Endothelial cell of umbilical vein (primary cell): ENCODE measurements at regions not wholly inside any gene's neighbourhood (a gene's known extent, or its start where the extent isn't known, plus 50 kb on each side); places are given as distances from the start of the nearest gene placed in this dataset.

Source experiments
- BruUV-seq: library from RNA; stranded (reverse); fragments of 400-500 nt; replicated peaks from 2 replicates; lab custom pipeline; 2021; lab: Mats Ljungman, UMichigan
- CTCF ChIA-PET: fragments of 300-600, 350-600 bp; sonication (Branson Sonifier 250); formaldehyde crosslinking; loops from one replicate; lab custom pipeline; 2021; ENCODE audit warnings: antibody characterized with exemption, inconsistent platforms; lab: Charles Lee
- POLR2A ChIA-PET: fragments of 300-600, 350-600 bp; sonication (Branson Sonifier 250); formaldehyde crosslinking; loops from one replicate; lab custom pipeline; 2021; ENCODE audit warnings: antibody characterized with exemption, inconsistent platforms; lab: Charles Lee
- DNase-seq: peaks from one replicate; pipeline ENCODE4 v3.0.0-alpha.2; 2011; ENCODE audit warnings: low read depth, low spot score
- FAIRE-seq: peaks from 2 replicates; lab custom pipeline; 2011; peaks lifted over from hg19 to GRCh38; lab: Jason Lieb, UNC
- H2AFZ ChIP-seq: 2 replicates; pipeline ENCODE4 v1.6.0; 2012; ENCODE audit warnings: low read depth, low read length, control low read depth, inconsistent platforms
- H3K27ac ChIP-seq: 2 replicates; pipeline ENCODE4 v1.5.1; 2011; ENCODE audit warnings: low read depth, mild to moderate bottlenecking, control low read depth, low read length, moderate library complexity; ENCODE audit not compliant: insufficient read depth
- H3K27me3 ChIP-seq, 2 experiments: 2 replicates each; pipeline versions ENCODE4 v1.6.0 to v1.6.1; 2011; ENCODE audit warnings: low read length in 2 of 2, mixed read lengths in 1 of 2; ENCODE audit not compliant: control insufficient read depth in 2 of 2, insufficient read depth in 2 of 2
- H3K36me3 ChIP-seq, 2 experiments: 2 replicates in 1 of 2; 3 replicates in 1 of 2; pipeline ENCODE4 v1.5.1; 2011; ENCODE audit warnings: low read length in 2 of 2, mild to moderate bottlenecking in 1 of 2, moderate library complexity in 1 of 2; ENCODE audit not compliant: control insufficient read depth in 2 of 2, insufficient read depth in 2 of 2; ENCODE audit errors: extremely low read depth in 1 of 2
- H3K4me1 ChIP-seq: 3 replicates; pipeline ENCODE4 v1.5.1; 2011; ENCODE audit warnings: mild to moderate bottlenecking, low read length; ENCODE audit not compliant: control insufficient read depth, insufficient read depth; ENCODE audit errors: extremely low read depth
- H3K4me2 ChIP-seq: 2 replicates; pipeline ENCODE4 v1.6.1; 2011; ENCODE audit warnings: low read length, control low read depth, mixed read lengths; ENCODE audit not compliant: insufficient read depth
- H3K4me3 ChIP-seq, 3 experiments: fragments of 200-600 bp in 1 of 3; sonication (generic), shearing (Covaris generic) in 1 of 3; replicated peaks in 1 of 3; 2 replicates each; pipeline ENCODE4 v1.5.1; 2011 to 2016; ENCODE audit warnings: control low read depth in 3 of 3, low read length in 3 of 3, mild to moderate bottlenecking in 2 of 3, inconsistent platforms in 1 of 3, low read depth in 1 of 3, moderate library complexity in 1 of 3; ENCODE audit not compliant: insufficient read depth in 1 of 3
- H3K79me2 ChIP-seq: 2 replicates; pipeline ENCODE4 v1.6.0; 2012; ENCODE audit warnings: low read length, inconsistent platforms; ENCODE audit not compliant: control insufficient read depth, insufficient read depth
- H3K9ac ChIP-seq: replicated peaks from 2 replicates; pipeline ENCODE3; 2011; ENCODE audit warnings: low read length, control low read depth; ENCODE audit not compliant: insufficient read depth; ENCODE audit errors: extremely low read depth
- H3K9me1 ChIP-seq: replicated peaks from 3 replicates; pipeline ENCODE4 v1.6.0; 2011; ENCODE audit warnings: mild to moderate bottlenecking, low read length; ENCODE audit not compliant: control insufficient read depth, insufficient read depth; ENCODE audit errors: extremely low read depth
- H3K9me3 ChIP-seq: replicated peaks from 2 replicates; pipeline ENCODE4 v1.5.1; 2012; ENCODE audit warnings: low read length, inconsistent platforms; ENCODE audit not compliant: control insufficient read depth, insufficient read depth
- H4K20me1 ChIP-seq: replicated peaks from 2 replicates; pipeline ENCODE3; 2011; ENCODE audit warnings: mild to moderate bottlenecking, low read length; ENCODE audit not compliant: control insufficient read depth, insufficient read depth; ENCODE audit errors: extremely low read depth
- CTCF ChIP-seq, 2 donors: IDR thresholded peaks; 1 replicate in 1 of 2; 2 replicates in 1 of 2; pipeline ENCODE4 v1.5.1; 2011; ENCODE audit warnings: low read length in 2 of 2, mild to moderate bottlenecking in 2 of 2, moderate library complexity in 2 of 2, control low read depth in 1 of 2, inconsistent platforms in 1 of 2, low read depth in 1 of 2; ENCODE audit not compliant: insufficient read depth in 1 of 2; ENCODE audit errors: extremely low read depth in 1 of 2
- EZH2 ChIP-seq: IDR thresholded peaks from 2 replicates; pipeline ENCODE4 v1.6.1; 2012; ENCODE audit warnings: borderline replicate concordance, low read depth, mild to moderate bottlenecking, moderate library complexity, low read length, inconsistent platforms; ENCODE audit not compliant: severe bottlenecking
- FOS ChIP-seq: IDR thresholded peaks from 2 replicates; pipeline ENCODE4 v1.6.1; 2011; ENCODE audit warnings: mild to moderate bottlenecking, low read length, moderate library complexity, borderline replicate concordance; ENCODE audit not compliant: insufficient read depth
- GATA2 ChIP-seq: IDR thresholded peaks from 2 replicates; pipeline ENCODE4 v1.7.0; 2011; ENCODE audit warnings: low read depth, mild to moderate bottlenecking, moderate library complexity, mixed read lengths, low read length; ENCODE audit not compliant: insufficient read length, insufficient read depth
- JUN ChIP-seq: IDR thresholded peaks from 2 replicates; pipeline ENCODE4 v1.6.1; 2011; ENCODE audit warnings: borderline replicate concordance, low read depth; ENCODE audit not compliant: insufficient read length, insufficient read depth
- MAX ChIP-seq: IDR thresholded peaks from 2 replicates; pipeline ENCODE4 v1.6.1; 2011; ENCODE audit not compliant: insufficient read depth, insufficient read length
- MYC ChIP-seq: IDR thresholded peaks from one replicate; pipeline ENCODE4 v1.6.1; 2011; ENCODE audit warnings: mild to moderate bottlenecking, low read depth, low read length
- POLR2A ChIP-seq: IDR thresholded peaks from 2 replicates; pipeline ENCODE4 v1.6.1; 2012; ENCODE audit warnings: low read depth, mild to moderate bottlenecking, control low read depth, low read length
- POLR2AphosphoS5 ChIP-seq: IDR thresholded peaks from 2 replicates; pipeline ENCODE4 v1.6.1; 2012; ENCODE audit warnings: low read depth, mild to moderate bottlenecking, control low read depth, low read length, moderate library complexity; ENCODE audit not compliant: insufficient read depth
- dilution Hi-C: fragments of 300-500 bp; cut with MboI; formaldehyde crosslinking; loops from one replicate; pipeline ENCODE4 v1.15.0; 2019; ENCODE audit warnings: low sequenced_read_pairs; ENCODE audit not compliant: extremely low pct_ligation_motif_present
- intact Hi-C: fragments of 100-400 bp; cut with micrococcal nuclease; formaldehyde crosslinking; loops from one replicate; pipeline ENCODE4 v1.10.0; 2022

DNA sequence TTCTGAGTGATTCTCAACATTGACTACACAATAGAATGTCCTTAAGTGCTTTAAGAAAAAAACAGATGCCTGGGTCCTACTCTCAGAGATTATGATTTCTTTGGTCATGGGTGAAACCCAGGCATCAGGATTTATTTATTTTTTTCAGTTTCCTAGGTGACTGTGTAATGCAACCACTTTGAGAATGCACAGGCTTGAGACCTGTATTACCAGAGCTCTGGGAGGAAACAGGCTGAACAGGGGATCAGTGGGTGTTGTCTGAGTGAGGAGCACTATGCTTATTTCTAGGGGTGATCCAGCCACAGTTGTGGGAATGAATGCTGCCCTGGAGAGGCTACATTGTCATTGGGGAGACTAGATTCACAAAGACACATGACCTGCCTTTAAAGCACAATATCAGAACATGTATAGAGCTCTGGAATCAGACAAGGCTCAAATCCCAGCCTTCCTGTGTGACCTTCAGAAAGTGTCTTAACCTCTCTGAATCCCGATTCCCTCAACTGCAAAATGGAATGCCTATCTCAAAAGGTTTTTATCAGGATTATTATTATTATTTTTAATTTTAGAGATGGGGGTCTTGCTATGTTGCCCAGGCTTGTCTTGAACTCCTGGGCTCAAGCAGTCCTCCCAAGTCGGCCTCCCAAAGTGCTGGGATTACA lies 61.6 kb upstream of the PRPS1 start:
- Histone ChIP-seq H3K27me3 (no peaks in the 10 kb centered on the region), H3K36me3 (no peaks in the 10 kb centered on the region), H4K20me1 (no peaks in the 10 kb centered on the region), H3K9me1 (no peaks in the 10 kb centered on the region), H3K79me2 (no peaks in the 10 kb centered on the region), H3K4me1 (no peaks in the 10 kb centered on the region), H3K4me2 (no peak overlapping the region), H3K27ac (no peak overlapping the region), H3K9me3 (no peaks in the 10 kb centered on the region), H3K4me3 (no peak overlapping the region), H3K9ac (no peak overlapping the region), H2AFZ (no peak overlapping the region)
- POLR2A ChIA-PET, result no interaction called here
- FAIRE-seq (no peak), DNase-seq (no peak)
- TF ChIP-seq JUN (no peak), POLR2A (no peak), CTCF (IDR thresholded peaks at IDR 0.05; ENCODE audit: extremely low read depth in 1 of 2, insufficient read depth in 1 of 2, low read depth in 1 of 2, low read length in 2 of 2) (no peak)
- BruUV-seq, result no TSS peak
- dilution Hi-C loops (no loop called here), intact Hi-C loops (no loop called here)
- CTCF ChIA-PET, result no interaction called here

DNA sequence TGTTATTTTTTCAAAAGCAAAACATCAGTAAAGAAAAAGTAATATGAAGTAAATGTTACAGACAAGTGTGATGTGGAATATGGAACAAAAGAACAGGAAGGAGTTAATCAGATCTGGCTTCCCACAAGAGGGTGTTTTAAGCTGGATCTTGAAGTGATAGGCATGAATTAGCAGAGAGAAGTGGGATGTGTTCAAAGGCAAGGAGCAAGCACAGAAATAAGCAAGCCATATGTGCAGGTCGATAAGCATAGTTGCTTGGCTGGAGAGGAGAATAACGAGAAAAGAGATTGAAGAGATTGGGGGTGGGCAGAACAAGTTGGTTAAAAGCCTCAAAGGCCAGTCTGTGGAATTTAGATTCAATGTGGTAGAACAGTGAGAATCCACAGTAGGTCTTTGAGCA lies 60.9 kb upstream of the PRPS1 start:
- H3K27ac ChIP-seq, result no peak overlapping the region
- no peaks in the 10 kb centered on the region for H4K20me1 ChIP-seq
- no peaks in the 10 kb centered on the region for H3K9me3 ChIP-seq
- H3K36me3 ChIP-seq, result no peaks in the 10 kb centered on the region
- no peak for DNase-seq
- no peaks in the 10 kb centered on the region for H3K27me3 ChIP-seq
- BruUV-seq, result no TSS peak
- intact Hi-C loops, result no loop called here
- H2AFZ ChIP-seq, result no peak overlapping the region
- CTCF ChIA-PET, result no interaction called here
- no peak overlapping the region for H3K4me3 ChIP-seq
- TF ChIP-seq POLR2A, result no peak
- TF ChIP-seq MAX, result no peak
- TF ChIP-seq FOS, result no peak
- no peak for TF ChIP-seq EZH2
- TF ChIP-seq GATA2, result no peak
- no peak for TF ChIP-seq CTCF (IDR thresholded peaks at IDR 0.05; ENCODE audit: extremely low read depth in 1 of 2, insufficient read depth in 1 of 2, low read depth in 1 of 2, low read length in 2 of 2)
- no peak for TF ChIP-seq JUN
- TF ChIP-seq POLR2AphosphoS5, result no peak
- no peak for TF ChIP-seq MYC
- POLR2A ChIA-PET, result no interaction called here
- no peak overlapping the region for H3K9ac ChIP-seq
- no peak overlapping the region for H3K4me2 ChIP-seq
- H3K9me1 ChIP-seq, result no peaks in the 10 kb centered on the region
- no peaks in the 10 kb centered on the region for H3K4me1 ChIP-seq
- dilution Hi-C loops, result no loop called here
- no peak for FAIRE-seq
- no peaks in the 10 kb centered on the region for H3K79me2 ChIP-seq
